SK-N-SH (cell line): ENCODE measurements at regions not wholly inside any gene's neighbourhood (a gene's known extent, or its start where the extent isn't known, plus 50 kb on each side); places are given as distances from the start of the nearest gene placed in this dataset.

Experiments used
- EZH2phosphoT487 ChIP-seq: fragments of 200-600 bp; sonication (generic); IDR thresholded peaks from 2 replicates; pipeline ENCODE4 v1.6.1; 2017; ENCODE audit warnings: low read depth, mixed run types, mild to moderate bottlenecking, antibody characterized with exemption, moderate library complexity, borderline replicate concordance
- RFX5 ChIP-seq: IDR thresholded peaks from 2 replicates; pipeline ENCODE4 v1.6.1; 2012; ENCODE audit warnings: mild to moderate bottlenecking, improper control_type of control experiment, low read length
- TF ChIP-seq, protein P1 (sequence below): fragments of 200-600 bp; sonication (generic); IDR thresholded peaks from 2 replicates; pipeline ENCODE4 v1.6.1; 2017; ENCODE audit warnings: antibody characterized with exemption, mild to moderate bottlenecking, moderate library complexity
- TF ChIP-seq, protein P2 (sequence below): IDR thresholded peaks from 2 replicates; pipeline ENCODE4 v1.6.1; 2012; ENCODE audit warnings: mild to moderate bottlenecking, low read depth, low read length, moderate library complexity
- TF ChIP-seq, protein P3 (sequence below): fragments of 150-350 bp; IDR thresholded peaks from 2 replicates; pipeline ENCODE4 v1.6.1; 2016; ENCODE audit warnings: mild to moderate bottlenecking, low read depth, low read length

DNA sequence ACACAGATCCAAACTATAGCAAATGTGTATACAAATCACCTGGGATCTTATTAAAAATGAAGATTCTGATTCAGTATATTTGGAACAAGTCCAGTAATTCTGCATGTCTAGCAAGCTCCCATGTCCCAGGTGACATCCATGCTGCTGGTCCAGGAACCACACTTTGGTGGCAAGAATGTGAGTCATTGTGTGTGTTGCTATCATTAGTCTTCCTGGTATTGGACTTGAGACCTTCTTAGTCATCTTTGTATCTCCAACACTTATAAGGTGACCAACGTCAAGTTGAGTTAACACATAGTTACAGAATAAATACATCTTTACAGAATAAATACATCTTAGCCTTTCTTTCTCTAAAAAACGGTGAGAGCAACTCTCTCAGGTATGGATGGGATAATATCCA lies 107.9 kb upstream of the NDUFV2 start:
- TF ChIP-seq EZH2phosphoT487 (no peak), RFX5 (no peak)
- TF ChIP-seq, protein P1, sequence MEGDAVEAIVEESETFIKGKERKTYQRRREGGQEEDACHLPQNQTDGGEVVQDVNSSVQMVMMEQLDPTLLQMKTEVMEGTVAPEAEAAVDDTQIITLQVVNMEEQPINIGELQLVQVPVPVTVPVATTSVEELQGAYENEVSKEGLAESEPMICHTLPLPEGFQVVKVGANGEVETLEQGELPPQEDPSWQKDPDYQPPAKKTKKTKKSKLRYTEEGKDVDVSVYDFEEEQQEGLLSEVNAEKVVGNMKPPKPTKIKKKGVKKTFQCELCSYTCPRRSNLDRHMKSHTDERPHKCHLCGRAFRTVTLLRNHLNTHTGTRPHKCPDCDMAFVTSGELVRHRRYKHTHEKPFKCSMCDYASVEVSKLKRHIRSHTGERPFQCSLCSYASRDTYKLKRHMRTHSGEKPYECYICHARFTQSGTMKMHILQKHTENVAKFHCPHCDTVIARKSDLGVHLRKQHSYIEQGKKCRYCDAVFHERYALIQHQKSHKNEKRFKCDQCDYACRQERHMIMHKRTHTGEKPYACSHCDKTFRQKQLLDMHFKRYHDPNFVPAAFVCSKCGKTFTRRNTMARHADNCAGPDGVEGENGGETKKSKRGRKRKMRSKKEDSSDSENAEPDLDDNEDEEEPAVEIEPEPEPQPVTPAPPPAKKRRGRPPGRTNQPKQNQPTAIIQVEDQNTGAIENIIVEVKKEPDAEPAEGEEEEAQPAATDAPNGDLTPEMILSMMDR: no peak
- TF ChIP-seq, protein P2, sequence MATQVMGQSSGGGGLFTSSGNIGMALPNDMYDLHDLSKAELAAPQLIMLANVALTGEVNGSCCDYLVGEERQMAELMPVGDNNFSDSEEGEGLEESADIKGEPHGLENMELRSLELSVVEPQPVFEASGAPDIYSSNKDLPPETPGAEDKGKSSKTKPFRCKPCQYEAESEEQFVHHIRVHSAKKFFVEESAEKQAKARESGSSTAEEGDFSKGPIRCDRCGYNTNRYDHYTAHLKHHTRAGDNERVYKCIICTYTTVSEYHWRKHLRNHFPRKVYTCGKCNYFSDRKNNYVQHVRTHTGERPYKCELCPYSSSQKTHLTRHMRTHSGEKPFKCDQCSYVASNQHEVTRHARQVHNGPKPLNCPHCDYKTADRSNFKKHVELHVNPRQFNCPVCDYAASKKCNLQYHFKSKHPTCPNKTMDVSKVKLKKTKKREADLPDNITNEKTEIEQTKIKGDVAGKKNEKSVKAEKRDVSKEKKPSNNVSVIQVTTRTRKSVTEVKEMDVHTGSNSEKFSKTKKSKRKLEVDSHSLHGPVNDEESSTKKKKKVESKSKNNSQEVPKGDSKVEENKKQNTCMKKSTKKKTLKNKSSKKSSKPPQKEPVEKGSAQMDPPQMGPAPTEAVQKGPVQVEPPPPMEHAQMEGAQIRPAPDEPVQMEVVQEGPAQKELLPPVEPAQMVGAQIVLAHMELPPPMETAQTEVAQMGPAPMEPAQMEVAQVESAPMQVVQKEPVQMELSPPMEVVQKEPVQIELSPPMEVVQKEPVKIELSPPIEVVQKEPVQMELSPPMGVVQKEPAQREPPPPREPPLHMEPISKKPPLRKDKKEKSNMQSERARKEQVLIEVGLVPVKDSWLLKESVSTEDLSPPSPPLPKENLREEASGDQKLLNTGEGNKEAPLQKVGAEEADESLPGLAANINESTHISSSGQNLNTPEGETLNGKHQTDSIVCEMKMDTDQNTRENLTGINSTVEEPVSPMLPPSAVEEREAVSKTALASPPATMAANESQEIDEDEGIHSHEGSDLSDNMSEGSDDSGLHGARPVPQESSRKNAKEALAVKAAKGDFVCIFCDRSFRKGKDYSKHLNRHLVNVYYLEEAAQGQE: no peak
- TF ChIP-seq, protein P3, sequence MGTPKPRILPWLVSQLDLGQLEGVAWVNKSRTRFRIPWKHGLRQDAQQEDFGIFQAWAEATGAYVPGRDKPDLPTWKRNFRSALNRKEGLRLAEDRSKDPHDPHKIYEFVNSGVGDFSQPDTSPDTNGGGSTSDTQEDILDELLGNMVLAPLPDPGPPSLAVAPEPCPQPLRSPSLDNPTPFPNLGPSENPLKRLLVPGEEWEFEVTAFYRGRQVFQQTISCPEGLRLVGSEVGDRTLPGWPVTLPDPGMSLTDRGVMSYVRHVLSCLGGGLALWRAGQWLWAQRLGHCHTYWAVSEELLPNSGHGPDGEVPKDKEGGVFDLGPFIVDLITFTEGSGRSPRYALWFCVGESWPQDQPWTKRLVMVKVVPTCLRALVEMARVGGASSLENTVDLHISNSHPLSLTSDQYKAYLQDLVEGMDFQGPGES: no peak
